GM18873 (cell line): ENCODE measurements at regions not wholly inside any gene's neighbourhood (a gene's known extent, or its start where the extent isn't known, plus 50 kb on each side); places are given as distances from the start of the nearest gene placed in this dataset.
"Not testable (repeated sequence)": the region's sequence is repeated elsewhere in the genome, so short reads cannot be mapped to it uniquely, and the experiment has no call there.

Source experiments
- ATAC-seq: cut with Tn5 transposase; IDR thresholded peaks from one replicate; pipeline ENCODE4 v1.9.1; 2021; ENCODE audit warnings: mild to moderate bottlenecking, moderate library complexity, moderate number of reproducible peaks; ENCODE audit not compliant: unreplicated experiment, low FRiP score

DNA sequence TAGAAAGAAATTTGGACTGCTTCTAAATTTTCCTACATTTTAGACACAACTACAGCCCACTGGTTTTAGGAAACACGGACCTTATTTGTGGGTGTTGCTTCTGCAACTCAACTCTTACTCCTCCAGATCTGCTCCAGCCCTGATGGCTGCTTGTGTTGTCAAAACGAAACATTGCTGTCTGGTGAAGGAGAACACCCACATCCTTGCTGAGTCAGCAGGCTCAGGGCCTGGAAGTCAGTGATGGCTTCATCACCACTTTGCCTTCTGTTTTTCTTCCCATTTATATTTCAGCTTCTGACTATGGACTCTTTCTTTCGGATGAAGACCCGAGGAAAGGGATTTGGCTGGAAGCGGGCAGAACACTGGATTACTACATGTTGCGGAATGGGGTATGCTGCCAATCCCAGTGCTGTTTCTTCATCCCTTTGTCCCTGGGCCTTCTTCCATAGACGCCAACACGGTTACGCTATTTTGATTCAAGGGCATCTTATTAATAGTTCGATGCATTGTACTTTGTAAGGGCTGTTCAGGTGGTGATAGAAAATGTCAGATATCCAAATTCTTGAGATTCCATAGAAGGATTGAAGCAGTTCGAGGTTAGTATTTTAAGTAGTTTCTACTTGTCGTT, 392.6 kb upstream of the TPM1 start:
- ATAC-seq, result no peak

GRCh38 chr15:62653122-62653521, 389.4 kb upstream of the TPM1 start:
- no peak for ATAC-seq

GRCh38 chr15:62656071-62656470, 386.5 kb upstream of the TPM1 start:
- no peak for ATAC-seq

DNA sequence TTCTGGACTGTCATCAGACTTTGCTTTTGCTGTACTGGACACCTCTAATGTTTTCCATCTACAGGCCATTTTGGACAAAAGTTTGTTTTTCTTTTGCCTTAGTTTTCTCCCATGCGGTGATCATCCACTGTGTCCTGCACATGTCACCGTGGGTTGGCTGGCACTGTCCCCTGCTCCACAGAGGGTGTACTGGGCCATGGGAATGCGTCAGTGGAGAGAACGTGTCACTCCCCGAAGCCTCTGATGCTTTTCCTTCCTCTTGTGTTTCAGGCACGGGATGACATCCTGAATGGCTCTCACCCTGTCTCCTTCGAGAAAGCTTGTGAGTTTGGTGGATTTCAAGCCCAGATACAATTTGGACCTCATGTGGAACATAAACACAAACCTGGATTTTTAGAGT, 385.0 kb upstream of the TPM1 start:
- not testable (repeated sequence) for ATAC-seq

GRCh38 chr15:62658498-62658897, 384.0 kb upstream of the TPM1 start:
- ATAC-seq, result no peak

DNA sequence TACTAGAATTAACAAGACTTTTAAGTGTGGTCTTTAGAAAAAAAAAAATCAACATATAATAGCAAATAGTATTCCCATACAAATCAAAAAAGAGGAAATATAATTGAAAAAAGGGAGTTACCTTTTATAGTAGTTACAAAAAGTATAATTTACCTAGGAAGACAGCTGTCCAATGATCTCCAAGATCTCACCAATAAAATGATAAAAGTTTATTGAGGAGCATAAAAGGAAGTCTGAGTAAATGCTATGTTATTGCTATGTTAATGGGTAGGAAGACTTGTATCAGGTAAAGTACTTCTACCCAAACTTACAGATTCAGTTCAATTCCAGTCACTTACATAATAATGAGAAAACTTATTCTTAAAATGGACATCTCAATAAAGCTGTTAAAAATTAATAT, 379.0 kb upstream of the TPM1 start:
- ATAC-seq, result no peak

DNA sequence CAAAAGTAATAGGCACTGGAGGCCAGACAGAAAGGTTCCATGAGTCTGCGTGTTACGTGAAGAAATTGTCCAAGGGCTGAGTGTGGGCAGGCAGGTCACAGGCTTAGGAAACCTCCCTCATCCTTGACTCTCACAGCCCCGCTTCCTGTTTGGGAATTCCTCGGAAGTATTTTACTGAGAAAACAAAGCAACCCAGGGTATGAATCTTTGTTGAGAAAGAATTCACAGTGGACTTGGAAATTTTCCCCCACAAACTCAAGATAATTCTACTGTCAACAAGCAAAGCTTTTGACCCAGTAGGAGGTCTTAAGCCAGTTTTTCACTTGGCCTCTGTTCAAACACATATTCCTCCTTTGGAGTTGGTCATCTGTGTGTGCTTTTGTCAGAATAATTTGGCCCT, 377.1 kb upstream of the TPM1 start:
- no peak for ATAC-seq

DNA sequence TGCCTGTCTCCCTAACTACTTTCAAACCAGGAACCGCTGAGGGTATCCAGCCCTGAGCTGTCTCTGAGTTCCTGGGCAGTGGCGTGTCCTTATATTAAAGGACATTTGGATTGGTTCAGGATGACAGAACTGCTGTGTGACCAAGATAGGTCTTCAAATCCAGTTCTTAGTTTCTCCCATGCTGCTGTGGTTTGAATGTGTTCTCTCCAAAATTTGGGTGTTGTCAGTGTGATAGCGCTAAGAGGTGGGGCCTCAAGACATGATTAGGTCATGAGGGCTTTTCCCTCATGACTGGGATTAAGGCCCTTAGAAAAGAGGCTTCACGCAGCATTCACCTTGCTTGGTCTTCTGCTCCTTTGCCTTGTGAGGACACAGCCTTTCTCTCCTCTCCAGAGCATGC, 376.5 kb upstream of the TPM1 start:
- ATAC-seq, result no peak

- ATAC-seq, result no peak
Observed at GRCh38 chr15:62672268-62672667, 370.3 kb upstream of the TPM1 start.

DNA sequence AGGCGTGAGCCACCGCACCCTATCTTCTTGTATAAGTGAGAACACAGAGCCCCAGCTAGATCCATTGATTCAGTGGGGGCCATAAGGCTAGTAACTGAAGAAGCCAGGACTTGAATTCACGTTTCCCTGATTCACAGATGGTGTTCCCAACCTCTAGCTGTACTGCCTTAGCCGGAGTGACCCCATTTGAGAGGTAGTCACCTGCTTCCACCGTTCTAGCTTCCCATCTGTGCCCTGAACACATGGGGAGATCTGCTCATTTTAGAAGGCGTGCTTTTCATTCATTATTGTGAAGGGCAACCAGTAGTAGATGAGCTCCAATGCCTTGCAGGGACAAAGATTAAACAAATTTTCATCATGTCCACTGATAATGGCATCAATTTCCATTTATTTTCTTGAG, 365.7 kb upstream of the TPM1 start:
- no peak for ATAC-seq

GRCh38 chr15:62681939-62682896, 360.3 kb upstream of the TPM1 start:
- ATAC-seq, result no peak

DNA sequence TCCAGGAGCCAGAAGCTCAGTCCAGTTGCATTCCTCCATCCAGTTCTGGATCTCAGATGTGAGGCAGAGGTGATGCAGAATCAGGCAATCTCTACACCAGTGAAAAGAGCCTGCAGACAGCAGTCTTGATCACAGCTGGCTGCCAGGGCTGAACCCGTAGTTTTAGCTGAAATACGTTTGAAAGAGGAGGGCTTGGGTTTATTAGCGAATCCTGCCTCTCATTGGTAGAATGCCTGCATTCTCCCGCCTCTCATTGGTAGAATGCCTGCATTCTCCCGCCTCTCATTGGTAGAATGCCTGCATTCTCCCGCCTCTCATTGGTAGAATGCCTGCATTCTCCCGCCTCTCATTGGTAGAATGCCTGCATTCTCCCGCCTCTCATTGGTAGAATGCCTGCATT, 359.4 kb upstream of the TPM1 start:
- ATAC-seq, result not testable (repeated sequence)

DNA sequence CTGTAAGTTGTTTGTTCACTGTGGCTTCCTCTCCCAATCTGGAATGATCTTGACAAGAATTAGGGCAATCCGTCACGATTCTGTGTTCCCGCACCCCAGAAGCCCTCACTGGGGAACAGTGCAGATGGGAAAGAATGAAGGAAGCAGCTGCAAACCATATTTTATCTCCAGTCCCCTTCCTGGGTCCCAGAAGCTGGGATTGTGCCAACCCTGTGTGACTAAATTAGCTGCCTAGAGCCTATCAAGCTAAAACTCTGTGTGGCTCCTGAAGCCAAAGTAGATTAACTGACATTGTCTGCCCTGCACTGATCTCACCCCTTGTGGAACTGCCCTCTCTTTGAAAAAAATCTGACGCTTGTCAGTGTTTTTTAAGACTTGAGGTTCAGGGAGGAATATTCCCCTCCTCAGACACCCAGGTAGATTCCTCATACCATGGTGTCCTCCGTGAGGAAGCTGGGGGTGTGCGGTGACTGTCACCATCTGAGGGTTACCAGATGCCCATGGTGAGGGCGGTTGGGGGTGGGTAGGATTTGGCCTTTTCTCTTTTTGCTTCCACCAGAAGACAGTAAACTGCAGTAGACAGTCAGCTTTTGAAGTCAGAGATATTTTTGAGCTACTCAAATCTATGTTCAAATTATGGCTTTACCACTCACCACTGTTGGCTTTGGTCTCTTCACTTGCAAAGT, 358.3 kb upstream of the TPM1 start:
- no peak for ATAC-seq

DNA sequence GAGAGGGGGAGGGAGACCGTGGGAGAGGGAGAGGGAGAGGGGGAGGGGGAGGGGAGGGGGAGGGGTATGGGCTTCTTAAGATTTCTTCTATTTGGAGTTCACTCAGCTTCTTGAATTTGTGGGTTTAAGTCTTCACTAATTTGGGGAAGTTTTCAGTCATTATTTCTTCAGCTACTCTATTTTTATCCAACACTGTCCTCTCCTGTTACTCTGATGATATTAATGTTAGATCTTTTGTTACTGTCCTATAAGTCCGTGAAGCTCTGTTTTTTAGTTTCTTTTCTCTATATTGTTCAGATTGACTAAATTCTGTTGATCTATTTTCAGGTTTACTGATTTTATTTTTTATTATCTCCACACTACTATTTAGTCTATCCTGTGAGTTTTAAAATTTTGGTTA, 351.5 kb upstream of the TPM1 start:
- ATAC-seq, result no peak

GRCh38 chr15:62697636-62698035, 344.9 kb upstream of the TPM1 start:
- ATAC-seq, result no peak

DNA sequence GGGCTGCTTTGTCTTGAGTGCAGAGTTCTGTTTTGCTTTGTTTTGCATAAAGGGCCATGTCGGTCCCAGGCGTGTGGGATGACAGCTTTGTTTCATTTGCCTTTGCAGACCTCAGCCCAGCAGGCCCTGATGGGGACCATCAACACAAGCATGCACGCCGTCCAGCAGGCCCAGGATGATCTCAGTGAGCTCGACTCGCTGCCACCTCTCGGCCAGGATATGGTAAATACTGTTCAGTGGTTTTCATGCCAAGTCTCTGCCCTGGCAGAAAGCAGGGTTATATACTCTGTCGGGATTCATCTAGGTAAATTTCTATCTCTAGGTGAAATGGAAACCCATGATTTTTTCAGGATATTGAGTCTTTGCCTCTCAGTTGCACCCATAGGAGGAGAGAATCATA, 343.9 kb upstream of the TPM1 start:
- ATAC-seq, result no peak

DNA sequence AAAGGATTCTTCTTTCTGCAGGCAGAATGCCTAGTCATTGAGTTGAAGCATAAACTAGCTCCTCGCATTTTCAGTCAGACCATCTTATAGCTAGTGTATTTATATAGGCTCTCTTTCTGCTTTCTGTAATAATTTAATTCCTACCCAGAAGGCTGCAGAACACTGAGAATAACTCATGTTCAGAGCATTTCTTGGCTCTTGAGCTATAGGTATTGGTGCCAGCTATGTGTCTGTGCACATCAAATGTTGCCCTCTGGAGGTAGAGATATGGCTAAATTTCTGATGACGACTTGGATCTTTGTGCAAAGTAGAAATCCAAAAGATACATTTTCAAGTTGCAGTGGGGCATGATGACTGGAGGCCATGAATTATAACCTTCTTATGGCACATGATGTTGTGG, 336.2 kb upstream of the TPM1 start:
- ATAC-seq, result no peak

GRCh38 chr15:62708470-62708869, 334.1 kb upstream of the TPM1 start:
- no peak for ATAC-seq

GRCh38 chr15:62709261-62709660, 333.3 kb upstream of the TPM1 start:
- ATAC-seq, result no peak

GRCh38 chr15:62711691-62712454, 330.7 kb upstream of the TPM1 start:
- ATAC-seq, result no peak

DNA sequence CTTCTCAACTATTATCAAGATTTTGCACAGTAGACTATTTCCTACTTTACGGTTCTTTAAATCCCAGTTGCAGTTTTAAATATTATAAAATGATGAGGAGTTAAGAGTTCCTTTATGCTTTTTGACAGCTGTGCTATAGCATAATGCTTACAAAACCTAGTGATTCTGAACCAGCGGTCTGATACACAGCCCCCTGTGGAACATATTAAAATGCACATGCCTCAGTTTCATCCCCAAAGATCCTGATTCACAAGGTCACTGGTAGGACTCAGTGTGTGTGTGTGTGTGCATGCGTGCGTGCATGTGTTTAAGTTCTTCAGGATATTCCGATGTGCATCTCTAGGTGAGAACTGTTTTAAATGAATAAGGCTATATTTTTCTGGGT, 330.1 kb upstream of the TPM1 start:
- ATAC-seq, result no peak
